ENCODE measurements at regions not wholly inside any gene's neighbourhood (a gene's known extent, or its start where the extent isn't known, plus 50 kb on each side); places are given as distances from the start of the nearest gene placed in this dataset.

GRCh38 chr1:95437781-95438180, 203.8 kb downstream of the RWDD3 start:
- no peaks in the 10 kb centered on the region for H3K4me1 ChIP-seq (ENCODE audit: control insufficient read depth, extremely low read depth, insufficient read depth, low read length)
- intact Hi-C loops (cut with micrococcal nuclease) (no loop called here), dilution Hi-C loops (cut with MboI; ENCODE audit: extremely low pct_ligation_motif_present, low sequenced_read_pairs) (no loop called here)
- no peaks in the 10 kb centered on the region for H3K79me2 ChIP-seq (ENCODE audit: control insufficient read depth, insufficient read depth, low read length)
- H3K9me3 ChIP-seq (replicated peaks; ENCODE audit: control insufficient read depth, insufficient read depth, low read length), result no peaks in the 10 kb centered on the region
- H2AFZ ChIP-seq (ENCODE audit: low read depth, low read length), result no peak overlapping the region
- no peaks in the 10 kb centered on the region for H4K20me1 ChIP-seq (replicated peaks; ENCODE audit: control insufficient read depth, extremely low read depth, insufficient read depth, low read length)
- no peak for TF ChIP-seq GATA2 (IDR thresholded peaks at IDR 0.05; ENCODE audit: insufficient read depth, insufficient read length, low read depth, low read length)
- TF ChIP-seq JUN (IDR thresholded peaks at IDR 0.05; ENCODE audit: borderline replicate concordance, insufficient read depth, insufficient read length, low read depth), result no peak
- no peak for TF ChIP-seq POLR2AphosphoS5 (IDR thresholded peaks at IDR 0.05; ENCODE audit: insufficient read depth, low read depth, low read length)
- TF ChIP-seq FOS (IDR thresholded peaks at IDR 0.05; ENCODE audit: borderline replicate concordance, insufficient read depth, low read length), result no peak
- TF ChIP-seq MAX (IDR thresholded peaks at IDR 0.05; ENCODE audit: insufficient read depth, insufficient read length), result no peak
- no peak for TF ChIP-seq CTCF (IDR thresholded peaks at IDR 0.05; ENCODE audit: extremely low read depth in 1 of 2, insufficient read depth in 1 of 2, low read depth in 1 of 2, low read length in 2 of 2)
- TF ChIP-seq POLR2A (IDR thresholded peaks at IDR 0.05; ENCODE audit: low read depth, low read length), result no peak
- no peak for TF ChIP-seq EZH2 (IDR thresholded peaks at IDR 0.05; ENCODE audit: borderline replicate concordance, low read depth, low read length, severe bottlenecking)
- no peak for TF ChIP-seq MYC (IDR thresholded peaks at IDR 0.05; ENCODE audit: low read depth, low read length)
- no peak overlapping the region for H3K9ac ChIP-seq (replicated peaks; ENCODE audit: extremely low read depth, insufficient read depth, low read length)
- H3K4me3 ChIP-seq (replicated peaks in 1 of 3; ENCODE audit: insufficient read depth in 1 of 3, low read depth in 1 of 3, low read length in 3 of 3), result no peak overlapping the region
- no peaks in the 10 kb centered on the region for H3K36me3 ChIP-seq (ENCODE audit: control insufficient read depth in 2 of 2, extremely low read depth in 1 of 2, insufficient read depth in 2 of 2, low read length in 2 of 2)
- POLR2A ChIA-PET, result no interaction called here
- no peak overlapping the region for H3K4me2 ChIP-seq (ENCODE audit: insufficient read depth, low read length)
- no peak for FAIRE-seq
- no TSS peak for BruUV-seq (replicated peaks)
- DNase-seq (ENCODE audit: low read depth, low spot score), result no peak
- no peaks in the 10 kb centered on the region for H3K9me1 ChIP-seq (replicated peaks; ENCODE audit: control insufficient read depth, extremely low read depth, insufficient read depth, low read length)
- no peaks in the 10 kb centered on the region for H3K27me3 ChIP-seq (ENCODE audit: control insufficient read depth in 2 of 2, insufficient read depth in 2 of 2, low read length in 2 of 2)
- CTCF ChIA-PET, result no interaction called here
- H3K27ac ChIP-seq (ENCODE audit: insufficient read depth, low read depth, low read length), result no peak overlapping the region

Data from endothelial cell of umbilical vein (primary cell).